ENCODE measurements at regions not wholly inside any gene's neighbourhood (a gene's known extent, or its start where the extent isn't known, plus 50 kb on each side); places are given as distances from the start of the nearest gene placed in this dataset.

DNA sequence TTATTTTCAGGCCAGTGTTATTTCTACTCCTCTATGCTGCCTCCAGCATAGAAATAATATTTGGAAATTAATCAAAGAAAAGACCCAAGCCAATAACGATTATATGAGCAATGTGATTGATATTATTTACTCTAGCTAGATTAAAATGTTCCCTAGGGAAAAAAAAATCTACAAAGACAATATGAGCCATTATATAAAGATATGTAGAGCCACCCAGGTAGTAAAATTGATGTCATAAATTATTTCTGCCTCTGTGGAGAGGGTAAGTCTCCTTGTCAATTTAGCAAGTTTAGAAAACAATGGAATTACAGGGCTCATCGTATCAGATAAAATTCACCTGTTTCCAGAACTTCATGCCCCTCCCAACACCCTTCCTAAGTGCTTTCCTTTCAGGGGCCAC lies 202.9 kb downstream of the RDH14 start:
- Histone ChIP-seq H3K9ac (ENCODE audit: control insufficient read depth, extremely low read depth, insufficient read depth, low read length) (no peak overlapping the region), H3K4me3 (ENCODE audit: control insufficient read depth in 2 of 3, extremely low read depth in 1 of 3, insufficient read depth in 2 of 3, low read depth in 1 of 3, low read length in 3 of 3) (no peak overlapping the region), H3K79me2 (ENCODE audit: control insufficient read depth, insufficient read depth, low read length) (no peaks in the 10 kb centered on the region), H3K27ac (ENCODE audit: control insufficient read depth, insufficient read depth, low read length) (no peak overlapping the region), H3K36me3 (ENCODE audit: control insufficient read depth in 2 of 2, extremely low read depth in 1 of 2, insufficient read depth in 2 of 2, low read length in 2 of 2) (no peaks in the 10 kb centered on the region), H4K20me1 (ENCODE audit: control insufficient read depth, extremely low read depth, insufficient read depth, low read length) (no peaks in the 10 kb centered on the region), H3K4me2 (ENCODE audit: control insufficient read depth, extremely low read depth, insufficient read depth, low read depth, low read length) (no peak overlapping the region), H3K27me3 (ENCODE audit: control insufficient read depth, extremely low read depth, insufficient read depth, low read length) (no peaks in the 10 kb centered on the region), H3K9me3 (ENCODE audit: control insufficient read depth, low read depth, low read length) (no peaks in the 10 kb centered on the region), H2AFZ (ENCODE audit: control insufficient read depth, low read length) (no peak overlapping the region), H3K4me1 (ENCODE audit: control insufficient read depth, extremely low read depth, insufficient read depth, low read length) (no peaks in the 10 kb centered on the region), H3K9me1 (ENCODE audit: control insufficient read depth, extremely low read depth, insufficient read depth, low read length) (no peaks in the 10 kb centered on the region)
- TF ChIP-seq, protein P1, sequence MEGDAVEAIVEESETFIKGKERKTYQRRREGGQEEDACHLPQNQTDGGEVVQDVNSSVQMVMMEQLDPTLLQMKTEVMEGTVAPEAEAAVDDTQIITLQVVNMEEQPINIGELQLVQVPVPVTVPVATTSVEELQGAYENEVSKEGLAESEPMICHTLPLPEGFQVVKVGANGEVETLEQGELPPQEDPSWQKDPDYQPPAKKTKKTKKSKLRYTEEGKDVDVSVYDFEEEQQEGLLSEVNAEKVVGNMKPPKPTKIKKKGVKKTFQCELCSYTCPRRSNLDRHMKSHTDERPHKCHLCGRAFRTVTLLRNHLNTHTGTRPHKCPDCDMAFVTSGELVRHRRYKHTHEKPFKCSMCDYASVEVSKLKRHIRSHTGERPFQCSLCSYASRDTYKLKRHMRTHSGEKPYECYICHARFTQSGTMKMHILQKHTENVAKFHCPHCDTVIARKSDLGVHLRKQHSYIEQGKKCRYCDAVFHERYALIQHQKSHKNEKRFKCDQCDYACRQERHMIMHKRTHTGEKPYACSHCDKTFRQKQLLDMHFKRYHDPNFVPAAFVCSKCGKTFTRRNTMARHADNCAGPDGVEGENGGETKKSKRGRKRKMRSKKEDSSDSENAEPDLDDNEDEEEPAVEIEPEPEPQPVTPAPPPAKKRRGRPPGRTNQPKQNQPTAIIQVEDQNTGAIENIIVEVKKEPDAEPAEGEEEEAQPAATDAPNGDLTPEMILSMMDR (optimal IDR thresholded peaks at IDR 0.05 in 1 of 3, IDR thresholded peaks at IDR 0.05 in 1 of 3, conservative IDR thresholded peaks at IDR 0.05 in 1 of 3; ENCODE audit: extremely low read depth in 1 of 3, insufficient read depth in 2 of 3, low read length in 3 of 3) = no peak
- no peak for TF ChIP-seq EZH2 (IDR thresholded peaks at IDR 0.05; ENCODE audit: low read length)
- dilution Hi-C loops (cut with MboI; ENCODE audit: extremely low pct_ligation_motif_present, low sequenced_read_pairs) = no loop called here
- no peak for FAIRE-seq
- no peak for DNase-seq (ENCODE audit: low read depth, low spot score)

DNA sequence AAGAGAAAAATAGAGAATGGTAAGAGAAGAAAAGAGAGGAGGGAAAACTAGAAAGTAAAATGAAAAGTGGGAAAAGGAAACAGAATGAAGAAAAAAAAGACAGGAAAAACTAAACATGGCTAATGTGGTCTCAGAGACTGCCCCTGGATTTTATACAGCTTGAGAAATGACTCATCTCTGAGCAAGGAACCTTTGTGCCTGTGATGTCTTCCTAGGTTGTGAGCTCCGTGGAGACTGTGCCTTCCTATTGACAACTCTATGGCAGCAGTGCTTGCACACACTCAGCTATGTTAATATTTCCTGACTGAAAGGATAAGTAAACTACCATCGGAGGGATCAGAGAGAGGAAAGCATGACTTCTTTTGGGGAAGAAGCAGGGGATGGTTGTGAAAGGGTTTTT lies 203.8 kb downstream of the RDH14 start:
- no peaks in the 10 kb centered on the region for H4K20me1 ChIP-seq (ENCODE audit: control insufficient read depth, extremely low read depth, insufficient read depth, low read length)
- H3K79me2 ChIP-seq (ENCODE audit: control insufficient read depth, insufficient read depth, low read length) = no peaks in the 10 kb centered on the region
- no peaks in the 10 kb centered on the region for H3K36me3 ChIP-seq (ENCODE audit: control insufficient read depth in 2 of 2, extremely low read depth in 1 of 2, insufficient read depth in 2 of 2, low read length in 2 of 2)
- H3K27ac ChIP-seq (ENCODE audit: control insufficient read depth, insufficient read depth, low read length) = no peak overlapping the region
- no peak for TF ChIP-seq EZH2 (IDR thresholded peaks at IDR 0.05; ENCODE audit: low read length)
- TF ChIP-seq, protein P1 (optimal IDR thresholded peaks at IDR 0.05 in 1 of 3, IDR thresholded peaks at IDR 0.05 in 1 of 3, conservative IDR thresholded peaks at IDR 0.05 in 1 of 3; ENCODE audit: extremely low read depth in 1 of 3, insufficient read depth in 2 of 3, low read length in 3 of 3) = no peak
- H3K9me1 ChIP-seq (ENCODE audit: control insufficient read depth, extremely low read depth, insufficient read depth, low read length) = no peaks in the 10 kb centered on the region
- H2AFZ ChIP-seq (ENCODE audit: control insufficient read depth, low read length) = no peak overlapping the region
- H3K4me2 ChIP-seq (ENCODE audit: control insufficient read depth, extremely low read depth, insufficient read depth, low read depth, low read length) = no peak overlapping the region
- H3K9me3 ChIP-seq (ENCODE audit: control insufficient read depth, low read depth, low read length) = no peaks in the 10 kb centered on the region
- DNase-seq (ENCODE audit: low read depth, low spot score) (no peak), FAIRE-seq (peak; percentile 13)
- H3K9ac ChIP-seq (ENCODE audit: control insufficient read depth, extremely low read depth, insufficient read depth, low read length) = no peak overlapping the region
- dilution Hi-C loops (cut with MboI; ENCODE audit: extremely low pct_ligation_motif_present, low sequenced_read_pairs) = no loop called here
- H3K4me1 ChIP-seq (ENCODE audit: control insufficient read depth, extremely low read depth, insufficient read depth, low read length) = no peaks in the 10 kb centered on the region
- no peaks in the 10 kb centered on the region for H3K27me3 ChIP-seq (ENCODE audit: control insufficient read depth, extremely low read depth, insufficient read depth, low read length)
- no peak overlapping the region for H3K4me3 ChIP-seq (ENCODE audit: control insufficient read depth in 2 of 3, extremely low read depth in 1 of 3, insufficient read depth in 2 of 3, low read depth in 1 of 3, low read length in 3 of 3)

Data from keratinocyte (primary cell).